Vagina (tissue), 2 donors: ENCODE measurements at regions not wholly inside any gene's neighbourhood (a gene's known extent, or its start where the extent isn't known, plus 50 kb on each side); places are given as distances from the start of the nearest gene placed in this dataset.

Experiments
- POLR2A ChIP-seq, 2 donors: fragments of 450-650 bp; IDR thresholded peaks; one replicate each; pipeline ENCODE4 v1.6.1; 2017; ENCODE audit warnings: antibody characterized with exemption in 2 of 2, mild to moderate bottlenecking in 2 of 2, moderate library complexity in 2 of 2
- TF ChIP-seq, protein P1 (sequence below), 3 experiments: fragments of 450-650 bp in 2 of 3; fragments of 200-600 bp in 1 of 3; sonication (generic) in 1 of 3; IDR thresholded peaks; one replicate each; pipeline ENCODE4 v1.5.1; 2017 to 2019; ENCODE audit warnings: antibody characterized with exemption in 3 of 3, mild to moderate bottlenecking in 2 of 3, moderate library complexity in 2 of 3

DNA sequence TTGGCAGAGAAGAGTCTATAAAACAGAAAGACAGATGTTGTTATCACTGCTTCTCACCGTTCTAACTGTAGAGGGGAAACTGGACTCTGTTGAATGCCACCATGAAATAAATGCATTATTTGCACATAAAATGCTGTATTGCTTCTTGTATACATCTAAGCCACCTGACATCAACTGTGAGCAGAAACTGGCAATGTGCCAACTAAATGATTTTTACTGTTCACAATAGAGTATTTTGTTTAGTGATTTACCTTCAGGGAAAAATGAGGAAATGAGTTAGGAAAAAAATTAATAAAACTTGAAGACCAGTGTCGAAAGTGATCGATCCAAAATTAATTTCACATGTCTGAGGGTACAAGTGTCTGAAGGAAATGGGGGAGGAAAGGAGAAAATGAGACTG is 65.9 kb upstream of the TNIP3 start:
- TF ChIP-seq, protein P1, sequence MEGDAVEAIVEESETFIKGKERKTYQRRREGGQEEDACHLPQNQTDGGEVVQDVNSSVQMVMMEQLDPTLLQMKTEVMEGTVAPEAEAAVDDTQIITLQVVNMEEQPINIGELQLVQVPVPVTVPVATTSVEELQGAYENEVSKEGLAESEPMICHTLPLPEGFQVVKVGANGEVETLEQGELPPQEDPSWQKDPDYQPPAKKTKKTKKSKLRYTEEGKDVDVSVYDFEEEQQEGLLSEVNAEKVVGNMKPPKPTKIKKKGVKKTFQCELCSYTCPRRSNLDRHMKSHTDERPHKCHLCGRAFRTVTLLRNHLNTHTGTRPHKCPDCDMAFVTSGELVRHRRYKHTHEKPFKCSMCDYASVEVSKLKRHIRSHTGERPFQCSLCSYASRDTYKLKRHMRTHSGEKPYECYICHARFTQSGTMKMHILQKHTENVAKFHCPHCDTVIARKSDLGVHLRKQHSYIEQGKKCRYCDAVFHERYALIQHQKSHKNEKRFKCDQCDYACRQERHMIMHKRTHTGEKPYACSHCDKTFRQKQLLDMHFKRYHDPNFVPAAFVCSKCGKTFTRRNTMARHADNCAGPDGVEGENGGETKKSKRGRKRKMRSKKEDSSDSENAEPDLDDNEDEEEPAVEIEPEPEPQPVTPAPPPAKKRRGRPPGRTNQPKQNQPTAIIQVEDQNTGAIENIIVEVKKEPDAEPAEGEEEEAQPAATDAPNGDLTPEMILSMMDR (IDR thresholded peaks at IDR 0.05): no peak
- TF ChIP-seq POLR2A (IDR thresholded peaks at IDR 0.05): no peak
